Loucy (cell line): ENCODE measurements at regions not wholly inside any gene's neighbourhood (a gene's known extent, or its start where the extent isn't known, plus 50 kb on each side); places are given as distances from the start of the nearest gene placed in this dataset.
"Not testable (repeated sequence)": the region's sequence is repeated elsewhere in the genome, so short reads cannot be mapped to it uniquely, and the experiment has no call there.

Experiments
- H2AFZ ChIP-seq: fragments of 200-600 bp; sonication (generic); 2 replicates; pipeline ENCODE4 v1.6.0; 2016; ENCODE audit warnings: antibody characterized with exemption, mild to moderate bottlenecking, low read length, moderate library complexity
- H3F3A ChIP-seq: fragments of 200-600 bp; 2 replicates; pipeline ENCODE4 v1.6.0; 2016; ENCODE audit warnings: antibody characterized with exemption, low read depth, mild to moderate bottlenecking
- H3K27me3 ChIP-seq: fragments of 200-600 bp; sonication (generic); 2 replicates; pipeline ENCODE4 v1.6.1; 2014; ENCODE audit warnings: low read length, mild to moderate bottlenecking; ENCODE audit not compliant: insufficient read depth, poor library complexity, severe bottlenecking
- H3K36me3 ChIP-seq: fragments of 200-600 bp; sonication (generic); 2 replicates; pipeline ENCODE4 v1.6.1; 2016; ENCODE audit warnings: low read length; ENCODE audit not compliant: insufficient read depth
- H3K4me1 ChIP-seq: fragments of 200-600 bp; sonication (generic); 2 replicates; pipeline ENCODE4 v1.5.1; 2014; ENCODE audit warnings: low read length, mild to moderate bottlenecking; ENCODE audit not compliant: insufficient read depth, poor library complexity, severe bottlenecking
- H3K4me2 ChIP-seq: fragments of 200-600 bp; sonication (generic); 2 replicates; pipeline ENCODE4 v1.6.0; 2014; ENCODE audit warnings: antibody characterized with exemption, low read length, low read depth, mild to moderate bottlenecking; ENCODE audit not compliant: poor library complexity, severe bottlenecking
- H3K4me3 ChIP-seq: fragments of 200-600 bp; sonication (generic); 2 replicates; pipeline ENCODE4 v1.5.1; 2014; ENCODE audit warnings: low read length, mild to moderate bottlenecking, mixed read lengths; ENCODE audit not compliant: poor library complexity, severe bottlenecking
- H3K79me2 ChIP-seq: fragments of 200-600 bp; sonication (generic); 2 replicates; pipeline ENCODE4 v1.6.1; 2014; ENCODE audit warnings: low read length; ENCODE audit not compliant: insufficient read depth
- H3K9ac ChIP-seq: fragments of 200-600 bp; sonication (generic); 2 replicates; pipeline ENCODE4 v1.6.0; 2014; ENCODE audit warnings: mild to moderate bottlenecking, low read depth, low read length, moderate library complexity; ENCODE audit not compliant: poor library complexity, severe bottlenecking
- H3K9me2 ChIP-seq: fragments of 200-600 bp; sonication (generic); replicated peaks from 2 replicates; pipeline ENCODE4 v1.6.1; 2016; ENCODE audit warnings: low read depth, low read length, mixed read lengths
- H3K9me3 ChIP-seq: fragments of 200-600 bp; sonication (generic); 2 replicates; pipeline ENCODE4 v1.6.1; 2014; ENCODE audit warnings: mild to moderate bottlenecking, antibody characterized with exemption, low read length, low read depth; ENCODE audit not compliant: insufficient read depth
- H4K20me1 ChIP-seq: fragments of 200-600 bp; sonication (generic); 2 replicates; pipeline ENCODE4 v1.6.0; 2014; ENCODE audit warnings: antibody characterized with exemption, low read length, mild to moderate bottlenecking; ENCODE audit not compliant: insufficient read depth, poor library complexity, severe bottlenecking
- EZH2phosphoT487 ChIP-seq: fragments of 200-600 bp; IDR thresholded peaks from 2 replicates; pipeline ENCODE4 v1.6.1; 2018; ENCODE audit warnings: antibody characterized with exemption, mild to moderate bottlenecking, moderate library complexity, borderline replicate concordance
- TF ChIP-seq, protein P1 (sequence below): fragments of 200-600 bp; sonication (generic); conservative IDR thresholded peaks from 2 replicates; pipeline ENCODE4 v1.5.1; 2014; ENCODE audit warnings: mild to moderate bottlenecking, antibody characterized with exemption, low read length

DNA sequence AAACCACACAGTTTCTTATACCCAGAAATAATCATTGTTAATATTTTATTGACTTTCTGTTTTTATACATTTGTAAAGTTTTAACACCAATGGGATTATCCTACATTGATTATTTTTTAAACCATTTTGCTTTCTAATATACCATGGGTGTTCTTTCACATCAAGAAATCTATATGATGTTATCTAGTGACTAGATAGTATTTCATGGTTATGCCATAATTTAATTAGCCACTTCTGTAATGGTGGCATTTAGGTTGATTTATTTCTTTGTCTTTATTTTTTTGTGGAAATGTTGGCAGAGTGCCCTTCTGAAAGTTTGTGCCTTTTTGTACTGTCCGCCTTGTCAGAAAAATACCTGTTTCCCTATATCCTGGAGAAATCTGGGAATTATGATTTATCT is 193.3 kb downstream of the CEP135 start:
- no peak overlapping the region for H2AFZ ChIP-seq
- no peak overlapping the region for H3K9ac ChIP-seq
- H3K27me3 ChIP-seq = no peaks in the 10 kb centered on the region
- no peaks in the 10 kb centered on the region for H3K9me2 ChIP-seq
- H3F3A ChIP-seq = no peaks in the 10 kb centered on the region
- TF ChIP-seq, protein P1, sequence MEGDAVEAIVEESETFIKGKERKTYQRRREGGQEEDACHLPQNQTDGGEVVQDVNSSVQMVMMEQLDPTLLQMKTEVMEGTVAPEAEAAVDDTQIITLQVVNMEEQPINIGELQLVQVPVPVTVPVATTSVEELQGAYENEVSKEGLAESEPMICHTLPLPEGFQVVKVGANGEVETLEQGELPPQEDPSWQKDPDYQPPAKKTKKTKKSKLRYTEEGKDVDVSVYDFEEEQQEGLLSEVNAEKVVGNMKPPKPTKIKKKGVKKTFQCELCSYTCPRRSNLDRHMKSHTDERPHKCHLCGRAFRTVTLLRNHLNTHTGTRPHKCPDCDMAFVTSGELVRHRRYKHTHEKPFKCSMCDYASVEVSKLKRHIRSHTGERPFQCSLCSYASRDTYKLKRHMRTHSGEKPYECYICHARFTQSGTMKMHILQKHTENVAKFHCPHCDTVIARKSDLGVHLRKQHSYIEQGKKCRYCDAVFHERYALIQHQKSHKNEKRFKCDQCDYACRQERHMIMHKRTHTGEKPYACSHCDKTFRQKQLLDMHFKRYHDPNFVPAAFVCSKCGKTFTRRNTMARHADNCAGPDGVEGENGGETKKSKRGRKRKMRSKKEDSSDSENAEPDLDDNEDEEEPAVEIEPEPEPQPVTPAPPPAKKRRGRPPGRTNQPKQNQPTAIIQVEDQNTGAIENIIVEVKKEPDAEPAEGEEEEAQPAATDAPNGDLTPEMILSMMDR = no peak
- no peak for TF ChIP-seq EZH2phosphoT487
- no peak overlapping the region for H3K4me2 ChIP-seq
- no peaks in the 10 kb centered on the region for H3K9me3 ChIP-seq
- no peaks in the 10 kb centered on the region for H3K79me2 ChIP-seq
- H3K4me3 ChIP-seq = no peak overlapping the region
- H3K36me3 ChIP-seq = no peaks in the 10 kb centered on the region
- H4K20me1 ChIP-seq = no peaks in the 10 kb centered on the region
- H3K4me1 ChIP-seq = no peaks in the 10 kb centered on the region

DNA sequence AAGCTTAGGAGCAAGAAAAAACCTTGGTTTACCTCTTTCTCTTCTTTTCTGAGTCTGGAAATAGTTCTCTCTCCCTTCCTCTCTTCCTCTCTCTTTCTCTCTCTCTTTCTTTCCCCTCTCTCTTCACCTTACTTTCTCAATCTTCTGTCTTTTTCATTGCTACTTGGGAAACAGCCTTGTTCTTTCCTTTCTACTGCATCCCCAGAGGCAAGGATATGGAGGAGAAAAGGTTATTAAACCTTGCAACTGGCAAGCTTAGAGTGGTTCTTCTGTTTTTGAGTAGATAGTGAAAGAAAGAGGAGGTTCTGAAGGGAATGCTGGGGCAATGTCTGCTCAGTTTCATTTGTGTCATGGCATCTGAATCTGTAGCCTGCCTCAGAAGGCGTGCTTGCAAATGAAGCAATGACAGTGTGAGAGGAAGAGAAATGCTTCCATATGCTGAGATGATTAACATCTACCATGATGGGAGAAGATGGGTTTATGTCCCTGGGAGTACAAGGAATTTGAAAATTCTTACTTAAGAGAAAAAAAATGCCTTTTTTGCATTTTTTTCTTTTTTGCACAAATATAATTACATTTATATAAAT is 190.6 kb downstream of the CEP135 start:
- Histone ChIP-seq H3F3A (no peaks in the 10 kb centered on the region), H3K9ac (no peak overlapping the region), H3K4me2 (no peak overlapping the region), H3K4me1 (no peaks in the 10 kb centered on the region), H4K20me1 (no peaks in the 10 kb centered on the region), H3K36me3 (no peaks in the 10 kb centered on the region), H2AFZ (no peak overlapping the region), H3K27me3 (no peaks in the 10 kb centered on the region), H3K9me2 (no peaks in the 10 kb centered on the region), H3K4me3 (no peak overlapping the region), H3K9me3 (no peaks in the 10 kb centered on the region), H3K79me2 (no peaks in the 10 kb centered on the region)
- TF ChIP-seq, protein P1 = no peak

GRCh38 chr4:56134834-56135233 is 186.1 kb downstream of the CEP135 start:
- H3K4me2 ChIP-seq, H4K20me1 ChIP-seq, H3K4me1 ChIP-seq, H3K79me2 ChIP-seq, H3K27me3 ChIP-seq, H3K9me2 ChIP-seq, H3K4me3 ChIP-seq, H3K9me3 ChIP-seq, H3K9ac ChIP-seq, H3F3A ChIP-seq, H2AFZ ChIP-seq, H3K36me3 ChIP-seq: not testable (repeated sequence)

DNA sequence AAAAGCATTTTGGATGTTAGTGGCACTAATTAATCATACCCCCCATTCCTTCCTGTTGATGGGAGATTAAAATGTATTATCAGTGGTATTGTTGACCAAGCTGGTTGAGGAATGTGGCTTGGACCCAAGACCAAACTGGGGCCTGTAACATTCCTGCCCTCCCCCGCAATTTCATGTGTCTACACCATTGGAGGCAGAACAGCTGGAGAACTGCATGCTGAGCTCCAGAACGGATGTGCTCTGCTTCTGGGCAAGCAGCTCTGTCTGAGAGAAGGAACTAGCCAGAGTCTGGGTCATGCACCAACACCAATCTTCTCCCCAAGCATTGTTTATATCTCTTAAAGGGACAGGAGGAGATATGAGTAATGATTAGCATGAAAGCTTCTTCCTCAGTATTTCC is 185.5 kb downstream of the CEP135 start:
- no peak overlapping the region for H3K9ac ChIP-seq
- H3K4me3 ChIP-seq = no peak overlapping the region
- H3K79me2 ChIP-seq = no peaks in the 10 kb centered on the region
- H3K4me1 ChIP-seq = no peaks in the 10 kb centered on the region
- no peaks in the 10 kb centered on the region for H4K20me1 ChIP-seq
- no peaks in the 10 kb centered on the region for H3K9me2 ChIP-seq
- H3K4me2 ChIP-seq = no peak overlapping the region
- no peaks in the 10 kb centered on the region for H3F3A ChIP-seq
- no peaks in the 10 kb centered on the region for H3K9me3 ChIP-seq
- H2AFZ ChIP-seq = no peak overlapping the region
- TF ChIP-seq, protein P1 = no peak
- TF ChIP-seq EZH2phosphoT487 = no peak
- H3K27me3 ChIP-seq = no peaks in the 10 kb centered on the region
- no peaks in the 10 kb centered on the region for H3K36me3 ChIP-seq
